DMS79 treated with DMSO at 0.1 percent for 48 hours (cell line): ENCODE measurements at regions not wholly inside any gene's neighbourhood (a gene's known extent, or its start where the extent isn't known, plus 50 kb on each side); places are given as distances from the start of the nearest gene placed in this dataset.

ENCODE experiments used
- DNase-seq: peaks from one replicate; lab custom pipeline; 2025; lab: John Stamatoyannopoulos, UW

- DNase-seq = no peak
These were observed 603.5 kb downstream of the UTRN start for GRCh38 chr6:144888621-144889020.

GRCh38 chr6:144893680-144894151 is 608.6 kb downstream of the UTRN start:
- DNase-seq = no peak

- no peak for DNase-seq
These were observed 609.1 kb downstream of the UTRN start for GRCh38 chr6:144894240-144894639.

GRCh38 chr6:144895313-144896278 is 610.5 kb downstream of the UTRN start:
- DNase-seq = no peak

GRCh38 chr6:144896289-144896688 is 611.2 kb downstream of the UTRN start:
- DNase-seq = no peak

- no peak for DNase-seq
These were observed 611.7 kb downstream of the UTRN start for GRCh38 chr6:144896871-144897270.

- DNase-seq = no peak
These were observed 612.3 kb downstream of the UTRN start for GRCh38 chr6:144897441-144897921.

GRCh38 chr6:144898052-144898689 is 613.0 kb downstream of the UTRN start:
- DNase-seq = no peak

GRCh38 chr6:144898741-144899140 is 613.6 kb downstream of the UTRN start:
- DNase-seq = no peak

- DNase-seq = no peak
These were observed 614.0 kb downstream of the UTRN start for GRCh38 chr6:144899161-144899560.

GRCh38 chr6:144901412-144901811 is 616.3 kb downstream of the UTRN start:
- DNase-seq = no peak

- DNase-seq = no peak
These were observed 622.9 kb downstream of the UTRN start for GRCh38 chr6:144908004-144908403.

- no peak for DNase-seq
These were observed 624.7 kb downstream of the UTRN start for GRCh38 chr6:144909753-144910285.

- no peak for DNase-seq
These were observed 626.2 kb downstream of the UTRN start for GRCh38 chr6:144911322-144911721.

GRCh38 chr6:144912474-144912873 is 627.3 kb downstream of the UTRN start:
- no peak for DNase-seq

- DNase-seq = no peak
These were observed 632.9 kb downstream of the UTRN start for GRCh38 chr6:144918073-144918472.

- no peak for DNase-seq
These were observed 634.4 kb downstream of the UTRN start for GRCh38 chr6:144919560-144919959.

- no peak for DNase-seq
These were observed 635.3 kb downstream of the UTRN start for GRCh38 chr6:144920391-144920961.

- DNase-seq = no peak
These were observed 636.3 kb downstream of the UTRN start for GRCh38 chr6:144921206-144921975.

GRCh38 chr6:144922120-144922722 is 637.1 kb downstream of the UTRN start:
- DNase-seq = no peak
